ENCODE measurements at regions not wholly inside any gene's neighbourhood (a gene's known extent, or its start where the extent isn't known, plus 50 kb on each side); places are given as distances from the start of the nearest gene placed in this dataset.

DNA sequence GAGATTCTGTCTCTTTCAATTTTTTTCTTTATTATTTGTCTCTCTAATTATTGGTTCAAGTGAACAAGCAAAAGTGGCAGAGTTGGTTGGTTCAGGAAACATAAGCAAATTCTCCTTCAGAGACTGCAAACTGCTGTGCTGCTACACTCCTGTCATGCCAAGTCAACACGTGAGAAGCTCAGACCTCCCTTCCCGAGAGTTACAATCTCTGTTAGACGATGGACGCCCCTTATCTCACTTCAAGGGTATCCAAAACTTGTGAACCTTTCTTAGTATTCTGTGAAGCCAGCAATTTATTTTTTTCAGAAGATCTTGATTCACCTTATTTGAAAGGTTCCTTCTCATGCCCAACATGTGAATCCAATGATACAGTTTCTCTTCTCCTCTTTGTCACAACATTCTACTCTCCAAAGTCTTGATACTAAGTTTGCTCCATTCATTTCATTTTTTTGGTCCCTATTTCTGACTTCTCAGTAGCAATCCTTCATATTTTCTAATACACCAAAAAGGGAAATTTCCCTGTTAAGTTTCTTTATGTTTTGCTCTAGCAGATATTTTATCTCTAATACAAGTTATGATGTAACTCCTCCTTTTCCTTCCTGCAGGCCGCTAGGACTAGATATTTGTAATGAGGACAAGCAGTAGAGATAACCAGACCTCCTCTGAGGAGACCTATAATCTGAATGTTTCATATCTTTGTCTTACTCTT lies 448.8 kb upstream of the CITED2 start (continued):
- TF ChIP-seq, protein P1, sequence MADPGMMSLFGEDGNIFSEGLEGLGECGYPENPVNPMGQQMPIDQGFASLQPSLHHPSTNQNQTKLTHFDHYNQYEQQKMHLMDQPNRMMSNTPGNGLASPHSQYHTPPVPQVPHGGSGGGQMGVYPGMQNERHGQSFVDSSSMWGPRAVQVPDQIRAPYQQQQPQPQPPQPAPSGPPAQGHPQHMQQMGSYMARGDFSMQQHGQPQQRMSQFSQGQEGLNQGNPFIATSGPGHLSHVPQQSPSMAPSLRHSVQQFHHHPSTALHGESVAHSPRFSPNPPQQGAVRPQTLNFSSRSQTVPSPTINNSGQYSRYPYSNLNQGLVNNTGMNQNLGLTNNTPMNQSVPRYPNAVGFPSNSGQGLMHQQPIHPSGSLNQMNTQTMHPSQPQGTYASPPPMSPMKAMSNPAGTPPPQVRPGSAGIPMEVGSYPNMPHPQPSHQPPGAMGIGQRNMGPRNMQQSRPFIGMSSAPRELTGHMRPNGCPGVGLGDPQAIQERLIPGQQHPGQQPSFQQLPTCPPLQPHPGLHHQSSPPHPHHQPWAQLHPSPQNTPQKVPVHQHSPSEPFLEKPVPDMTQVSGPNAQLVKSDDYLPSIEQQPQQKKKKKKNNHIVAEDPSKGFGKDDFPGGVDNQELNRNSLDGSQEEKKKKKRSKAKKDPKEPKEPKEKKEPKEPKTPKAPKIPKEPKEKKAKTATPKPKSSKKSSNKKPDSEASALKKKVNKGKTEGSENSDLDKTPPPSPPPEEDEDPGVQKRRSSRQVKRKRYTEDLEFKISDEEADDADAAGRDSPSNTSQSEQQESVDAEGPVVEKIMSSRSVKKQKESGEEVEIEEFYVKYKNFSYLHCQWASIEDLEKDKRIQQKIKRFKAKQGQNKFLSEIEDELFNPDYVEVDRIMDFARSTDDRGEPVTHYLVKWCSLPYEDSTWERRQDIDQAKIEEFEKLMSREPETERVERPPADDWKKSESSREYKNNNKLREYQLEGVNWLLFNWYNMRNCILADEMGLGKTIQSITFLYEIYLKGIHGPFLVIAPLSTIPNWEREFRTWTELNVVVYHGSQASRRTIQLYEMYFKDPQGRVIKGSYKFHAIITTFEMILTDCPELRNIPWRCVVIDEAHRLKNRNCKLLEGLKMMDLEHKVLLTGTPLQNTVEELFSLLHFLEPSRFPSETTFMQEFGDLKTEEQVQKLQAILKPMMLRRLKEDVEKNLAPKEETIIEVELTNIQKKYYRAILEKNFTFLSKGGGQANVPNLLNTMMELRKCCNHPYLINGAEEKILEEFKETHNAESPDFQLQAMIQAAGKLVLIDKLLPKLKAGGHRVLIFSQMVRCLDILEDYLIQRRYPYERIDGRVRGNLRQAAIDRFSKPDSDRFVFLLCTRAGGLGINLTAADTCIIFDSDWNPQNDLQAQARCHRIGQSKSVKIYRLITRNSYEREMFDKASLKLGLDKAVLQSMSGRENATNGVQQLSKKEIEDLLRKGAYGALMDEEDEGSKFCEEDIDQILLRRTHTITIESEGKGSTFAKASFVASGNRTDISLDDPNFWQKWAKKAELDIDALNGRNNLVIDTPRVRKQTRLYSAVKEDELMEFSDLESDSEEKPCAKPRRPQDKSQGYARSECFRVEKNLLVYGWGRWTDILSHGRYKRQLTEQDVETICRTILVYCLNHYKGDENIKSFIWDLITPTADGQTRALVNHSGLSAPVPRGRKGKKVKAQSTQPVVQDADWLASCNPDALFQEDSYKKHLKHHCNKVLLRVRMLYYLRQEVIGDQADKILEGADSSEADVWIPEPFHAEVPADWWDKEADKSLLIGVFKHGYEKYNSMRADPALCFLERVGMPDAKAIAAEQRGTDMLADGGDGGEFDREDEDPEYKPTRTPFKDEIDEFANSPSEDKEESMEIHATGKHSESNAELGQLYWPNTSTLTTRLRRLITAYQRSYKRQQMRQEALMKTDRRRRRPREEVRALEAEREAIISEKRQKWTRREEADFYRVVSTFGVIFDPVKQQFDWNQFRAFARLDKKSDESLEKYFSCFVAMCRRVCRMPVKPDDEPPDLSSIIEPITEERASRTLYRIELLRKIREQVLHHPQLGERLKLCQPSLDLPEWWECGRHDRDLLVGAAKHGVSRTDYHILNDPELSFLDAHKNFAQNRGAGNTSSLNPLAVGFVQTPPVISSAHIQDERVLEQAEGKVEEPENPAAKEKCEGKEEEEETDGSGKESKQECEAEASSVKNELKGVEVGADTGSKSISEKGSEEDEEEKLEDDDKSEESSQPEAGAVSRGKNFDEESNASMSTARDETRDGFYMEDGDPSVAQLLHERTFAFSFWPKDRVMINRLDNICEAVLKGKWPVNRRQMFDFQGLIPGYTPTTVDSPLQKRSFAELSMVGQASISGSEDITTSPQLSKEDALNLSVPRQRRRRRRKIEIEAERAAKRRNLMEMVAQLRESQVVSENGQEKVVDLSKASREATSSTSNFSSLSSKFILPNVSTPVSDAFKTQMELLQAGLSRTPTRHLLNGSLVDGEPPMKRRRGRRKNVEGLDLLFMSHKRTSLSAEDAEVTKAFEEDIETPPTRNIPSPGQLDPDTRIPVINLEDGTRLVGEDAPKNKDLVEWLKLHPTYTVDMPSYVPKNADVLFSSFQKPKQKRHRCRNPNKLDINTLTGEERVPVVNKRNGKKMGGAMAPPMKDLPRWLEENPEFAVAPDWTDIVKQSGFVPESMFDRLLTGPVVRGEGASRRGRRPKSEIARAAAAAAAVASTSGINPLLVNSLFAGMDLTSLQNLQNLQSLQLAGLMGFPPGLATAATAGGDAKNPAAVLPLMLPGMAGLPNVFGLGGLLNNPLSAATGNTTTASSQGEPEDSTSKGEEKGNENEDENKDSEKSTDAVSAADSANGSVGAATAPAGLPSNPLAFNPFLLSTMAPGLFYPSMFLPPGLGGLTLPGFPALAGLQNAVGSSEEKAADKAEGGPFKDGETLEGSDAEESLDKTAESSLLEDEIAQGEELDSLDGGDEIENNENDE (IDR thresholded peaks at IDR 0.05; ENCODE audit: low read depth, low read length): no peak
- TF ChIP-seq CC2D1A (IDR thresholded peaks at IDR 0.05) (no peak), ATF1 (CRISPR knock-in tag; IDR thresholded peaks at IDR 0.05) (no peak), ATF1 (tag; IDR thresholded peaks at IDR 0.05) (peak; percentile 21; the same call in 1 of the 2 replicates), SMAD3 (CRISPR knock-in tag; conservative IDR thresholded peaks at IDR 0.05) (no peak; the same call in 1 of the 2 replicates)
- TF ChIP-seq, protein P2, sequence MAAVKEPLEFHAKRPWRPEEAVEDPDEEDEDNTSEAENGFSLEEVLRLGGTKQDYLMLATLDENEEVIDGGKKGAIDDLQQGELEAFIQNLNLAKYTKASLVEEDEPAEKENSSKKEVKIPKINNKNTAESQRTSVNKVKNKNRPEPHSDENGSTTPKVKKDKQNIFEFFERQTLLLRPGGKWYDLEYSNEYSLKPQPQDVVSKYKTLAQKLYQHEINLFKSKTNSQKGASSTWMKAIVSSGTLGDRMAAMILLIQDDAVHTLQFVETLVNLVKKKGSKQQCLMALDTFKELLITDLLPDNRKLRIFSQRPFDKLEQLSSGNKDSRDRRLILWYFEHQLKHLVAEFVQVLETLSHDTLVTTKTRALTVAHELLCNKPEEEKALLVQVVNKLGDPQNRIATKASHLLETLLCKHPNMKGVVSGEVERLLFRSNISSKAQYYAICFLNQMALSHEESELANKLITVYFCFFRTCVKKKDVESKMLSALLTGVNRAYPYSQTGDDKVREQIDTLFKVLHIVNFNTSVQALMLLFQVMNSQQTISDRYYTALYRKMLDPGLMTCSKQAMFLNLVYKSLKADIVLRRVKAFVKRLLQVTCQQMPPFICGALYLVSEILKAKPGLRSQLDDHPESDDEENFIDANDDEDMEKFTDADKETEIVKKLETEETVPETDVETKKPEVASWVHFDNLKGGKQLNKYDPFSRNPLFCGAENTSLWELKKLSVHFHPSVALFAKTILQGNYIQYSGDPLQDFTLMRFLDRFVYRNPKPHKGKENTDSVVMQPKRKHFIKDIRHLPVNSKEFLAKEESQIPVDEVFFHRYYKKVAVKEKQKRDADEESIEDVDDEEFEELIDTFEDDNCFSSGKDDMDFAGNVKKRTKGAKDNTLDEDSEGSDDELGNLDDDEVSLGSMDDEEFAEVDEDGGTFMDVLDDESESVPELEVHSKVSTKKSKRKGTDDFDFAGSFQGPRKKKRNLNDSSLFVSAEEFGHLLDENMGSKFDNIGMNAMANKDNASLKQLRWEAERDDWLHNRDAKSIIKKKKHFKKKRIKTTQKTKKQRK (IDR thresholded peaks at IDR 0.05; ENCODE audit: borderline replicate concordance, low read depth, low read length): no peak
- TF ChIP-seq, protein P3, sequence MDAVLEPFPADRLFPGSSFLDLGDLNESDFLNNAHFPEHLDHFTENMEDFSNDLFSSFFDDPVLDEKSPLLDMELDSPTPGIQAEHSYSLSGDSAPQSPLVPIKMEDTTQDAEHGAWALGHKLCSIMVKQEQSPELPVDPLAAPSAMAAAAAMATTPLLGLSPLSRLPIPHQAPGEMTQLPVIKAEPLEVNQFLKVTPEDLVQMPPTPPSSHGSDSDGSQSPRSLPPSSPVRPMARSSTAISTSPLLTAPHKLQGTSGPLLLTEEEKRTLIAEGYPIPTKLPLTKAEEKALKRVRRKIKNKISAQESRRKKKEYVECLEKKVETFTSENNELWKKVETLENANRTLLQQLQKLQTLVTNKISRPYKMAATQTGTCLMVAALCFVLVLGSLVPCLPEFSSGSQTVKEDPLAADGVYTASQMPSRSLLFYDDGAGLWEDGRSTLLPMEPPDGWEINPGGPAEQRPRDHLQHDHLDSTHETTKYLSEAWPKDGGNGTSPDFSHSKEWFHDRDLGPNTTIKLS (IDR thresholded peaks at IDR 0.05; ENCODE audit: borderline replicate concordance, low read depth): no peak

All from K562 (cell line).